Body of pancreas (tissue), 4 donors: ENCODE measurements at regions not wholly inside any gene's neighbourhood (a gene's known extent, or its start where the extent isn't known, plus 50 kb on each side); places are given as distances from the start of the nearest gene placed in this dataset.

Source experiments
- POLR2A ChIP-seq, 3 donors: fragments of 450-650 bp; IDR thresholded peaks; one replicate each; pipeline ENCODE4 v1.6.1; 2016; ENCODE audit warnings: antibody characterized with exemption in 3 of 3, mild to moderate bottlenecking in 2 of 3
- TF ChIP-seq, protein P1 (sequence below), 7 experiments: fragments of 450-650 bp in 4 of 7; fragments of 200-600 bp in 3 of 7; sonication (generic) in 3 of 7; IDR thresholded peaks; one replicate each; pipeline ENCODE4 v1.5.1; 2016 to 2019; ENCODE audit warnings: antibody characterized with exemption in 7 of 7

DNA sequence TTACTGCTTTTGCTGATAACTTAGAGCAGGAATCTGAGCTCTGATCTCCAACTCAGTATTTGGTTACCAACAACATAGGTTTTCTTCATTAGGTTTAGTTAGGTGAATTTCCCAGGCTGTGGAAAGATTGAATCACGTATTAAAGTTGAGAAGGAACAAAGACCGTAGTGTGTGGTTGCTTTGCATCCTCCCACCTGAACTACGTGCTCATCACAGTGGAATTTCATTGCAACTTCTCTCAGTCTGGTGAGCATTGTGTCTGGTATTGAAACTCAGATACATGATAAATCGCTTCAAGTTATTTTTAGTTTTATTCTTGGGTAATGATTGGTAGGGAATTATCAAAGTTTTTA is 139.4 kb upstream of the AKR1E2 start:
- TF ChIP-seq, protein P1, sequence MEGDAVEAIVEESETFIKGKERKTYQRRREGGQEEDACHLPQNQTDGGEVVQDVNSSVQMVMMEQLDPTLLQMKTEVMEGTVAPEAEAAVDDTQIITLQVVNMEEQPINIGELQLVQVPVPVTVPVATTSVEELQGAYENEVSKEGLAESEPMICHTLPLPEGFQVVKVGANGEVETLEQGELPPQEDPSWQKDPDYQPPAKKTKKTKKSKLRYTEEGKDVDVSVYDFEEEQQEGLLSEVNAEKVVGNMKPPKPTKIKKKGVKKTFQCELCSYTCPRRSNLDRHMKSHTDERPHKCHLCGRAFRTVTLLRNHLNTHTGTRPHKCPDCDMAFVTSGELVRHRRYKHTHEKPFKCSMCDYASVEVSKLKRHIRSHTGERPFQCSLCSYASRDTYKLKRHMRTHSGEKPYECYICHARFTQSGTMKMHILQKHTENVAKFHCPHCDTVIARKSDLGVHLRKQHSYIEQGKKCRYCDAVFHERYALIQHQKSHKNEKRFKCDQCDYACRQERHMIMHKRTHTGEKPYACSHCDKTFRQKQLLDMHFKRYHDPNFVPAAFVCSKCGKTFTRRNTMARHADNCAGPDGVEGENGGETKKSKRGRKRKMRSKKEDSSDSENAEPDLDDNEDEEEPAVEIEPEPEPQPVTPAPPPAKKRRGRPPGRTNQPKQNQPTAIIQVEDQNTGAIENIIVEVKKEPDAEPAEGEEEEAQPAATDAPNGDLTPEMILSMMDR (IDR thresholded peaks at IDR 0.05), result no peak
- no peak for TF ChIP-seq POLR2A (IDR thresholded peaks at IDR 0.05)
